A673 (cell line): ENCODE measurements at regions not wholly inside any gene's neighbourhood (a gene's known extent, or its start where the extent isn't known, plus 50 kb on each side); places are given as distances from the start of the nearest gene placed in this dataset.

Experiments used
- BruUV-seq: library from RNA; stranded (reverse); fragments of 400-500 nt; replicated peaks from 2 replicates; lab custom pipeline; 2021; lab: Mats Ljungman, UMichigan
- CTCF ChIA-PET: fragments of 300-600 bp; sonication (Branson Sonifier 250); formaldehyde crosslinking; loops from one replicate; lab custom pipeline; 2022; ENCODE audit warnings: antibody characterized with exemption; lab: Charles Lee
- POLR2A ChIA-PET: fragments of 300-600 bp; sonication (Branson Sonifier 250); formaldehyde crosslinking; loops from one replicate; lab custom pipeline; 2022; ENCODE audit warnings: antibody characterized with exemption; ENCODE audit not compliant: low non-redundant PET; lab: Charles Lee
- DNase-seq: peaks from one replicate; pipeline ENCODE4 v3.0.0-alpha.2; 2015; ENCODE audit warnings: low spot score
- H3K27ac ChIP-seq: fragments of 200-600 bp; sonication (generic); 2 replicates; pipeline ENCODE4 v1.5.1; 2016; ENCODE audit warnings: mixed run types, low read depth, mild to moderate bottlenecking, mixed read lengths, antibody characterized with exemption, low read length; ENCODE audit not compliant: poor library complexity, severe bottlenecking
- H3K27me3 ChIP-seq: fragments of 200-600 bp; sonication (generic); replicated peaks from 2 replicates; pipeline ENCODE4 v1.6.1; 2017; ENCODE audit warnings: mixed run types, low read depth, mild to moderate bottlenecking, mixed read lengths, antibody characterized with exemption, low read length; ENCODE audit not compliant: insufficient read depth, poor library complexity
- H3K36me3 ChIP-seq: fragments of 200-600 bp; sonication (generic); 2 replicates; pipeline ENCODE4 v1.6.1; 2016; ENCODE audit warnings: mixed run types, mild to moderate bottlenecking, mixed read lengths, antibody characterized with exemption, low read length; ENCODE audit not compliant: insufficient read depth, poor library complexity, severe bottlenecking
- H3K4me1 ChIP-seq: fragments of 200-600 bp; sonication (generic); 2 replicates; pipeline ENCODE4 v1.6.1; 2017; ENCODE audit warnings: mixed run types, mild to moderate bottlenecking, mixed read lengths, antibody characterized with exemption, low read length; ENCODE audit not compliant: insufficient read depth, poor library complexity, severe bottlenecking
- H3K4me3 ChIP-seq: fragments of 200-600 bp; sonication (generic); 2 replicates; pipeline ENCODE4 v1.5.1; 2016; ENCODE audit warnings: low read depth, mixed run types, mild to moderate bottlenecking, mixed read lengths, low read length; ENCODE audit not compliant: poor library complexity, severe bottlenecking
- H3K9me3 ChIP-seq: fragments of 200-600 bp; sonication (generic); 2 replicates; pipeline ENCODE4 v1.6.1; 2016; ENCODE audit warnings: mixed run types, low read depth, mild to moderate bottlenecking, mixed read lengths, antibody characterized with exemption, low read length; ENCODE audit not compliant: poor library complexity, severe bottlenecking
- CTCF ChIP-seq: fragments of 300-800, 200-600 bp; sonication (generic); conservative IDR thresholded peaks from 2 replicates; pipeline ENCODE4 v1.5.1; 2017; ENCODE audit warnings: low read depth, mild to moderate bottlenecking, antibody characterized with exemption, low read length, moderate library complexity, mixed read lengths
- EZH2 ChIP-seq: fragments of 200-600 bp; sonication (generic); IDR thresholded peaks from 2 replicates; pipeline ENCODE4 v1.6.1; 2017; ENCODE audit warnings: borderline replicate concordance, low read depth, mild to moderate bottlenecking, mixed read lengths, antibody characterized with exemption, low read length; ENCODE audit not compliant: poor library complexity, severe bottlenecking
- intact Hi-C: fragments of 100-400 bp; cut with micrococcal nuclease; formaldehyde crosslinking; loops from one replicate; pipeline ENCODE4 v1.10.0; 2022; ENCODE audit not compliant: unreplicated experiment

GRCh38 chr13:31042481-31043165 is 110.2 kb downstream of the TEX26 start:
- peak overlapping the region; percentile 14 for H3K27ac ChIP-seq
- intact Hi-C loops = loop anchor here (5.0 kb wide), 2 partner anchors 175 to 245 kb away; no protein-coding TSS in a partner anchor
- no peaks in the 10 kb centered on the region for H3K36me3 ChIP-seq
- H3K27me3 ChIP-seq = no peaks in the 10 kb centered on the region
- no peak for TF ChIP-seq CTCF
- TF ChIP-seq EZH2 = no peak
- no TSS peak for BruUV-seq
- H3K4me1 ChIP-seq = peaks cover 41% of the 10 kb centered on the region
- POLR2A ChIA-PET = no interaction called here
- CTCF ChIA-PET = no interaction called here
- H3K9me3 ChIP-seq = no peaks in the 10 kb centered on the region
- H3K4me3 ChIP-seq = no peak overlapping the region
- DNase-seq = no peak

- CTCF ChIA-PET = interaction anchor here (0.6 kb wide), 1 partner anchor 607 kb away, joined by 4 read pairs; no protein-coding TSS in a partner anchor
- intact Hi-C loops = loop anchor here (5.0 kb wide), 2 partner anchors 175 to 245 kb away; no protein-coding TSS in a partner anchor
These were observed 109.6 kb downstream of the TEX26 start for GRCh38 chr13:31042049-31042448.

GRCh38 chr13:31038834-31039552 is 106.5 kb downstream of the TEX26 start:
- Histone ChIP-seq H3K4me1 (peaks cover 6% of the 10 kb centered on the region), H3K27me3 (no peaks in the 10 kb centered on the region), H3K36me3 (no peaks in the 10 kb centered on the region), H3K9me3 (no peaks in the 10 kb centered on the region), H3K27ac (no peak overlapping the region), H3K4me3 (no peak overlapping the region)
- TF ChIP-seq CTCF = no peak
- TF ChIP-seq EZH2 = no peak
- ChIA-PET CTCF (no interaction called here), POLR2A (no interaction called here)
- DNase-seq = no peak
- intact Hi-C loops = no loop called here
- BruUV-seq = no TSS peak

More at GRCh38 chr13:31042049-31042448, 109.6 kb downstream of the TEX26 start:
- TF ChIP-seq EZH2 = no peak
- TF ChIP-seq CTCF = no peak
- Histone ChIP-seq H3K36me3 (no peaks in the 10 kb centered on the region), H3K27ac (peak overlapping the region; percentile 12), H3K4me1 (peaks cover 35% of the 10 kb centered on the region), H3K9me3 (no peaks in the 10 kb centered on the region), H3K4me3 (no peak overlapping the region), H3K27me3 (no peaks in the 10 kb centered on the region)
- POLR2A ChIA-PET = no interaction called here
- DNase-seq = no peak
- no TSS peak for BruUV-seq
